ENCODE measurements at regions not wholly inside any gene's neighbourhood (a gene's known extent, or its start where the extent isn't known, plus 50 kb on each side); places are given as distances from the start of the nearest gene placed in this dataset.

- H3K4me3 ChIP-seq = no peak overlapping the region
- H3K27ac ChIP-seq = no peak overlapping the region
- TF ChIP-seq CTCF (IDR thresholded peaks at IDR 0.05) = no peak
- no peak for DNase-seq (ENCODE audit: low spot score)
These were observed 221.6 kb upstream of the EMCN start for GRCh38 chr4:100739426-100739825.

- DNase-seq (ENCODE audit: low spot score) = no peak
- TF ChIP-seq CTCF (IDR thresholded peaks at IDR 0.05) = no peak
- H3K27ac ChIP-seq = peak overlapping the region; percentile 40 to 55
- H3K4me3 ChIP-seq = no peak overlapping the region
These were observed 220.7 kb upstream of the EMCN start for GRCh38 chr4:100738196-100739165.

GRCh38 chr4:100736641-100737451 is 219.0 kb upstream of the EMCN start:
- TF ChIP-seq CTCF (IDR thresholded peaks at IDR 0.05) = no peak
- H3K4me3 ChIP-seq = no peak overlapping the region
- DNase-seq (ENCODE audit: low spot score) = no peak
- H3K27ac ChIP-seq = peak overlapping the region in 1 of 2 donors; percentile 20

GRCh38 chr4:100728861-100729260 is 211.0 kb upstream of the EMCN start:
- no peak overlapping the region for H3K4me3 ChIP-seq
- no peak for DNase-seq (ENCODE audit: low spot score)

GRCh38 chr4:100722866-100723459 is 205.1 kb upstream of the EMCN start:
- DNase-seq (ENCODE audit: low spot score) = no peak
- TF ChIP-seq CTCF (IDR thresholded peaks at IDR 0.05) = no peak
- no peak overlapping the region for H3K27ac ChIP-seq
- H3K4me3 ChIP-seq = no peak overlapping the region

More at GRCh38 chr4:100728861-100729260, 211.0 kb upstream of the EMCN start:
- no peak for TF ChIP-seq CTCF (IDR thresholded peaks at IDR 0.05)
- no peak overlapping the region for H3K27ac ChIP-seq

- TF ChIP-seq CTCF (IDR thresholded peaks at IDR 0.05) = no peak
- H3K4me3 ChIP-seq = no peak overlapping the region
- DNase-seq (ENCODE audit: low spot score) = no peak
- H3K27ac ChIP-seq = no peak overlapping the region
These were observed 204.3 kb upstream of the EMCN start for GRCh38 chr4:100722133-100722532.

All from coronary artery (tissue), 2 donors.